ENCODE measurements at regions not wholly inside any gene's neighbourhood (a gene's known extent, or its start where the extent isn't known, plus 50 kb on each side); places are given as distances from the start of the nearest gene placed in this dataset.

GRCh38 chr5:118778941-118779340 lies 209.4 kb downstream of the DTWD2 start:
- DNase-seq: no peak

GRCh38 chr5:118777189-118777736 lies 211.1 kb downstream of the DTWD2 start:
- no peak for DNase-seq

DNA sequence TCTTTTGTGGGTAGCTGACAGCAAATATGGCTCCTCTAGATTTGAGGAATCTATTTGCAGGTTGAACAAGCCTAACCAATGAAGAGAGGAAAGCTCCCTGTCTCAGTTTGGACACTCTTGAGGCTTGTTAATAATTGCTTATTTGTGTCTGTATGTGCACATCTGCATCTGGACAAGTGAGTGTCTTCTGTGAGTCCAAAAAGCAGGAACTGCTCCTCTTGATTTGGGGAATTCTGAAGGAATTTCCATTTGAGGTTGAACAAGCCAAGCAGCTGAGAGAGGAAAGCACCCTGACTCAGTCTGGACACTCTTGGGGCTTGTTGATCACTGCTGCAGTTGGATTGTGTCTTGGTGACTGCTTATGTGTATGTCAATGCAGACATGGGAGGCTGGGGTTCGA lies 211.6 kb downstream of the DTWD2 start:
- DNase-seq: no peak

DNA sequence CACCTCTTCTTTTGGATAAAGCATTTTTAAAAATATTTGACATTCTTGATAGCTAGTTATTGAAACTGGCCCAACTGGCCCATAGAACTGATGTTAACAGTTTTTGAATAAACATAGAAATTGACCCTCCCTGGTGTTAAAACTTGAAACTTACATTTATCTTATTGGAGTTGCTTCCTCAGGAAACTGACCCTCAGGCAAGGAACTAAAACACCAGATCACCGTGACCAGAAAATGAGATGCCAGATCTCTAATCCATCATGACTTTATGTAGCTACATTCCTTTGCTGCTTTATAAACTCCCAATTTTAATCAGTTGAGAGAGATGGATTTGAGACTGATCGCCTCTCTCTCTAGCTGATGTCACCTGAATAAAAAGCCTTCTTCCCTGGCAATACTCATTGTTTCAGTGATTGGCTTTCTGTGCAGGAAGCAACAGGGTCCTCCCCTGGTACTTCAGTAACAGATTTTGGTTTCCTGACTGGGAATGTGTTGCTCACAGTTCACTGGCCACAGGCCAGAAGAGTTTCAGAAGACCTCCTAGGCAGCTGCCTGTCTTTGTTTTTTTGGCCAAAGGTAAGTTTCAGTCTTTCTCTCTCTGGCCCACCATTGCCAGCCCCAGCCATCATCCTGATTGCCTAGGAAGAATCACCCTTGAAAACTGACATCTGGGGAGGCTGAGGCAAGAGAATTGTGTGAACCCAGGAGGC lies 212.4 kb downstream of the DTWD2 start:
- DNase-seq: no peak

DNA sequence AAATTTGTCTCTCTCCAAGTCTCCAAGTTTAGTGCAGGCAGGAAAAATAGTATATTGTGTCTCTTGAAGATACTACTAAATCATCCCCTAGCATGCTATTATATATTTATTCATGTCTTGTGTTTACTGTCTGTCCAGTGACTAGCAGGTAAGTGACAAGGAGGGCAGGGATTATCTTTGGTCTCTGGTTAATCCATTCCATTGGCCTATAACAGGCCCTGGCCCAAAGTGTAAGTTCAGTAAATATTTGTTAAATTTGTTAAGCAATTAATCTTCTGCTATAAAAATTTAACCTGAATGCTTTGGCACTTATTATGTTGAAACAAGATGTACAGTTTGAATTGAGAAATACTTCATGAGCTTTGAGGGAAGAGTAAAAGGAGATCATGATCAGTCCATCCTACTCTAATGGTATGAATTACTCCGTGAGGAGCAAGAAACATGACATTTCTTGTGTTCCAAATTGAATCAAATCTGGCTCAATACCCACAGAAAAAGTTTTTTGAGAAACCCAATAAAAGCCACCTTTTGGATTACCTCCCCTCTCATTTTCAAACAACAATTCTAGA lies 219.7 kb downstream of the DTWD2 start:
- DNase-seq: no peak

DNA sequence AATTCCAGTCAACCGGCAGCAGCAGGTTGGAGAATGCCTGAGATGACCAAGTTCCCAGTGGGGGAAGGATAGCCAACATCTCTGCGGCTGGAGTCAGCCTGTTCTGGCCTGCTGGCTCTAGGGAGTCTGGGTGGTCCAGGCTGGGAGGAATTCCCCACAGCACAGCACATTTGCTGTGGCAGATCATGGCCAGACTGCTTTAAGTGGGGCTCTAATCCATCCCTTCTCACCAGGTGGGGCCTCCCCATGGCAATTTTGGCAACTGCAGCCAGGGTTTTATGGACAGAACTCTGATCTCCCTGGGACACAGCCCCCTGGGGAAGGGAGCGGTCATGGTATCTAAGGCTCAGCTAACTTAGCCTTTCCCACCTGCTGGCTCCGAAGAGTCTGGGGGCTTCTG lies 226.1 kb downstream of the DTWD2 start:
- DNase-seq: no peak

DNA sequence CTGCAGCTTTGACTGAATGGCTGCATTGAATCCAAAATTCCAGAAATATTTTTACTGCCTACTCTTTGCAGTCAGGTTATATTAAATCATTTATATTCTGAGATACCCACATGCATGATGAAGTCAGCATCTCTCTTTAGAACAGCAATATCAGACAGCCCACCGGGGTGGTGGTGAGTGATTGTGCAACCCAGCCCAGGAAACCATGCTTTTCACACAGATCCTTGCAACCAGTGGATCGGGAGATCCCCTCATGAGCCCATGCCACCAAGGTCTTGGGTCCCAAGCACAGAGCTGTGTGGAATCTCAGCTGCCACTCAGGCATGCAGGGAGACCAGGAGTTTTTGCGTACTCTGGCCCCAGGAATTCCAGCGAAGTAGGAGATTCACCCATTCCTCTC lies 226.5 kb downstream of the DTWD2 start:
- DNase-seq: no peak

GRCh38 chr5:118752969-118753368 lies 235.4 kb downstream of the DTWD2 start:
- DNase-seq: no peak

GRCh38 chr5:118736396-118736795 lies 252.0 kb downstream of the DTWD2 start:
- DNase-seq: no peak

DNA sequence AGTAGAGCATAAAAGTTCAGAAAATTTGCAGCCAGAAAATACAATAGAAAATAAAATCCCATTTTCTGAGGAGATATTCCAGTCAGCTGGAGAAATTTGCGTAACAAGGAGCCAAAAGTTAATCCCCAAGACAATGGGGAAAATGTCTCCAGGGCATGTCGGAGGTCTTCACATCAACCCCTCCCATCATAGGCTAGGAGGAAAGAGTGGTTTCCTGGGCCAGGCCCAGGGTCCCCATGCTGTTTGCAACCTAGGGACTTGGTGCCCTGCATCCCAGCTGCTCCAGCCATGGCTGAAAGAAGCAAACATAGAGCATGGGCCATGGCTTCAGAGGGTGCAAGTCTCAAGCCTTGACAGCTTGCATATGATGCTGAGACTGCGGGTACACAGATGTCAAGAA lies 255.0 kb downstream of the DTWD2 start:
- no peak for DNase-seq

GRCh38 chr5:118728191-118728590 lies 260.2 kb downstream of the DTWD2 start:
- DNase-seq: no peak

- no peak for DNase-seq
Observed at GRCh38 chr5:118726891-118727290, 261.5 kb downstream of the DTWD2 start.

GRCh38 chr5:118723021-118723338 lies 265.4 kb downstream of the DTWD2 start:
- DNase-seq: no peak

DNA sequence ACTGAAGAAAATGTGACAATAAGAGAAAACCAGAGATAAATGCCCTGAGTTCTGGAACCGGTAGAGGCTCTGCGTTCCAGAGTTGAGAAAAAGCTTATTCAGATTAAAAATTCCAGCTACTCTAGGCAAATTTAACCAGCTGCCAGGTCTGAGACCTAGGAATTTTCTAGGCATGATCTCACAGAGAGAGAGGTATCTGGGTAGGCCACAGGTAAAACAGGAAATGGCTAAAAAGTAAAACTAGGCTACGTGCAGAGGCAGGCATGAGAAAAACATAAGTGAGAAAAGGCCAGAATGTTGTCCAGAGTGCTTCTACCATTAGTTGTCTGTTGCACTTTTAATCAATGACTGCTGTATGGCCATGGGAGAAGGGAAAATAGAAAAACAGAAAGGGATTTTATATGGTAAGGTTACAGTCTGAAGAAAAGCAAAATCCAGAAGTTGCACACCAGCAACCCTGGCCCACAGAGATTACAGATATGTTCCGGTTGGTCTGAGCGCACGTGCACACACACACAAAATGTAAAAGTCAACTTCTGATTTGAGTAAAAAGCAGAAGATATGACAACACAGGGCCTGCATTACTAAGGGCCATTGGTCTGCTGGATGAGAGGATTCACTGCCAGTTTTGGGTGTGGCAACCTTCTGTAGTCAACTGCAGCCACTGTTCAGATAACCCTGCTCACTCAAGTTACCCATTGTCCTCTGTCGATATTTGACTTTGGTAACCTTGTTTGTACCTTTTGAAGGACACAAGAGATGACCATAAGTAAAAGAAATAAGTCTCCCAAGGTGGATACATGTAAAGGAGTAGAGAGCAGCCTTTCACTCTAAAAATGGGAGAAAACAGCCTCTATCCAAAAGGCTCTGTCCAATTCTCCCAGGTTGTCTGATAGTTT lies 266.0 kb downstream of the DTWD2 start:
- DNase-seq: no peak

DNA sequence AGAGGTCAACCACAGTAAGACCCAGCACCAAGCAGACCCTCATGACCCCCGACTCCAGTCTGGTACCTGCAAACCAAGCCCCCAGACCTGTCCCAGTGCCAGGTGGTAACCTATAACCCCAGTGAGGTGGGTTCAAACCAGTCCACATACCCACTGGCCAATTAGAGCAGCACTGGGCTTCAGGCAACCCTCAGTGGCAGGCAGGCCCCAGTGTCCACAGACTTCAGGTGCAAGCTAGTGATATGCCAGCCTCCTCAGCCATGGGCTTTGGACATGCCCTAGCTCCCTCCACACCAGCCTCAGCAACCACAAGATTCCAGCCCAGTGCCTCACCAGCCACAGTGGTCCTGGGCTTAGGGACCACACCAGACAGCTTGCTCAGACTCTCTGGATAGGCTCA lies 276.6 kb downstream of the DTWD2 start:
- DNase-seq: no peak

DNA sequence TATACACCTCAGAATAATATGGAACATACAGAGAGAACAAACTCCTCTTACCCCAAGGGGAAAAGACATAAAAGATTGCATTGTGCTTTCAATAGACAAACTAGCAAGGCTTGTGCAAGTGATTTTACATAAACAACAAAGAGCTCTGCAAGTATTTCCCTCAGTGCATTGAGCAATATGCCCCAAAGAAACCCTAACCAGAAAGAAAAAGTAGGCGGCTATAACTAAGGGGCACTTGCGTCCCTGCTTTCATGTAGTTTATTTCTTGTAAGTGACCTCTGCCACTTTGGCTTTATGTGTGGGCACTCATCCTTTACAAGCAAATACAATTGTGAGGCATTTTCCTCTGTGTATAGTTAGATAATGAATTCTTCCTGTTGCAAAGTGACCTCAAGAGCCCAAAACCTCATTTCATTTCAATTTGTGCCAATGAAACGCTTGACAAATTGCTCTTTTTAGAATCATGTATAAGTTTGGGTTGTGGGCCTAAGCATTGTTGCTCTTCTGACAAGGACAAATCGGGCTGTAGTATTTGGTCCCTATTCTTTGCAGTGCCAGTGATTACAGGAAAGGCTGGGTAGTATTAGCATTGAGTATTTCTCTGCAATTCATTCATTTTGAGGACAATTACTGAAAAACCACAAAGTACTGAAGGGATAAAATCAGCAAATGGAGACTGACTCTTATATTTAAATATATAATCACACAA lies 282.2 kb downstream of the DTWD2 start:
- DNase-seq: no peak

- DNase-seq: no peak
Observed at GRCh38 chr5:118703241-118703640, 285.1 kb downstream of the DTWD2 start.

DNA sequence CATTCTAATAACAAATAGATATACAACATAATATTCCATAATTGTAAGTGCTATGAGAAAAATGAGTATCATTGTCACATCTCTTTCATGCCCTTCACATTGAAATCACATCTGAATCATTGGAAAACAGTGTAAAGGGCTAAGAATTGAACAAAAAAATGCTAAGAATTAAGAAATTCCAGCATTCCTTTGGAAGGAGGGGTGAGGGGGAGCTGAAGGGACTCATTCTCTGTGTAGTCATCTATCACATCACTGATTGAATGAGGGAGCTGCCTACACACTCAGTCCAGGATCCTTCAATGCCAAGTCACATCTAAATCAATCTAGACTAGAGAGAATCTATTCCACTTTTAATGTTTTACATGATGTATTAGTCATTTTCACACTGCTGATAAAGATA lies 286.6 kb downstream of the DTWD2 start:
- DNase-seq: no peak

DNA sequence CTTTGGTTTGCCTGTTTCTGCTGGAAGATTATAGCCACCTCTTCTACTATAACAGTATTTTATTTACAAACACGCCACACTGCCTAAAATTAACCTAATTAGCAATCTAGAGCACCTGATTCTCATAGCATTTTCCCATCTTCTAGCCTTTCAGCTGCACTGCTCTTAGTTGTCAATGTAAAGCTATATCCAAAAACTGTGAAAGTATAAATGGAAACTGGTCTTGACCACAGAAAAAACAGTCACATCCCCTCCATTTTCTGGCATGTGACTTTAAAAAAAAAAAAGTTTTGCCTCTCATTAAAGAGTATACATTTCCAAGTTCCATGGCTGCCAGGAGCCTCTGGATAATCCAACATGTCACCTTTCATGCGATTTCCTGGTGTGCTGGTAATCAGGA lies 287.8 kb downstream of the DTWD2 start:
- DNase-seq: no peak

- no peak for DNase-seq
Observed at GRCh38 chr5:118698774-118699173, 289.6 kb downstream of the DTWD2 start.

DNA sequence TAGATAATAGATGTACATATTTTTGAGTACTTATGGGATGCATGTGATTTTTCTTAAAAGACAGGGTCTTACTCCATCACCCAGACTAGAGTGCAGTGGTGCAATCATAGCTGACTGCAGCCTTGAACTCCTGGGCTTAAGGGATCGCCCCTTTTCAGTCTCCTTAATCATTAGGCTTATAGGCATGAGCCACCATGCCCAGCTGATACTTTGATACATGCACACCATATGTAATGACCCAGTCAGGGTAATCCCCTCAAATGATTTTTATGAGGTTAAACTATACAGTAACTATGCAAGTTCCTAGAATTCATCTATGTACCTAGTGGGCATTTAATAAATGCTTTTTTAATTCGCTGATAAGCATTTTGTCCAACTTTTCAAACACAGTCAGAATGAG lies 292.3 kb downstream of the DTWD2 start:
- DNase-seq: no peak

GRCh38 chr5:118692811-118693342 lies 295.5 kb downstream of the DTWD2 start:
- DNase-seq: no peak

Measured in T-helper 9 cell (primary cell).